ENCODE measurements at regions not wholly inside any gene's neighbourhood (a gene's known extent, or its start where the extent isn't known, plus 50 kb on each side); places are given as distances from the start of the nearest gene placed in this dataset.

- DNase-seq: no peak
Measured at GRCh38 chr6:30806581-30807183, 62.3 kb upstream of the IER3 start.

- DNase-seq: no peak
Measured at GRCh38 chr6:30804333-30804732, 60.0 kb upstream of the IER3 start.

- DNase-seq: no peak
Measured at GRCh38 chr6:30802731-30803130, 58.4 kb upstream of the IER3 start.

- DNase-seq: no peak
Measured at GRCh38 chr6:30801950-30802349, 57.6 kb upstream of the IER3 start.

GRCh38 chr6:30800871-30801270 is 56.5 kb upstream of the IER3 start:
- no peak for DNase-seq

GRCh38 chr6:30799210-30799609 is 54.9 kb upstream of the IER3 start:
- DNase-seq: no peak

GRCh38 chr6:30798494-30798893 is 54.1 kb upstream of the IER3 start:
- no peak for DNase-seq

- DNase-seq: no peak
Measured at GRCh38 chr6:30795549-30796293, 51.4 kb upstream of the IER3 start.

All from NCI-H82 (cell line).